SK-N-SH treated with all-trans-retinoic acid at 6 μM for 48 hours (cell line): ENCODE measurements at regions not wholly inside any gene's neighbourhood (a gene's known extent, or its start where the extent isn't known, plus 50 kb on each side); places are given as distances from the start of the nearest gene placed in this dataset.

Source experiments
- ARNTL ChIP-seq: fragments of 450-650 bp; formaldehyde crosslinking; IDR thresholded peaks from 2 replicates; pipeline ENCODE4 v1.5.0; 2020; ENCODE audit warnings: low read depth, mild to moderate bottlenecking, moderate library complexity, borderline replicate concordance
- BACH2 ChIP-seq: fragments of 250-450 bp; sonication (Bioruptor Pico); IDR thresholded peaks from 2 replicates; pipeline ENCODE4 v1.9.0; 2021; ENCODE audit warnings: mild to moderate bottlenecking, borderline replicate concordance
- CREB5 ChIP-seq: fragments of 250-450 bp; sonication (Bioruptor Pico); IDR thresholded peaks from 2 replicates; pipeline ENCODE4 v1.5.1; 2020; ENCODE audit warnings: low read depth, mild to moderate bottlenecking, moderate library complexity
- ESRRG ChIP-seq: fragments of 250-450 bp; sonication (Bioruptor Pico); IDR thresholded peaks from 2 replicates; pipeline ENCODE4 v1.6.1; 2021; ENCODE audit warnings: mild to moderate bottlenecking
- PATZ1 ChIP-seq: fragments of 250-450 bp; sonication (Bioruptor Pico); IDR thresholded peaks from 2 replicates; pipeline ENCODE4 v1.8.0; 2020; ENCODE audit warnings: mild to moderate bottlenecking, moderate library complexity, borderline replicate concordance
- SNAI2 ChIP-seq: fragments of 250-450 bp; sonication (Bioruptor Pico); IDR thresholded peaks from 2 replicates; pipeline ENCODE4 v1.5.0; 2020; ENCODE audit warnings: mild to moderate bottlenecking, moderate library complexity
- TCF4 ChIP-seq: fragments of 250-450 bp; sonication (Bioruptor Pico); IDR thresholded peaks from 2 replicates; pipeline ENCODE4 v1.8.0; 2021; ENCODE audit warnings: mild to moderate bottlenecking, moderate library complexity, borderline replicate concordance
- ZC3H10 ChIP-seq: fragments of 250-450 bp; sonication (Bioruptor Pico); IDR thresholded peaks from 2 replicates; pipeline ENCODE4 v1.5.1; 2021; ENCODE audit warnings: mild to moderate bottlenecking, moderate library complexity
- ZFP3 ChIP-seq: fragments of 250-450 bp; sonication (Bioruptor Pico); IDR thresholded peaks from 2 replicates; pipeline ENCODE4 v1.5.0; 2020; ENCODE audit warnings: mild to moderate bottlenecking, moderate library complexity
- ZFP30 ChIP-seq: fragments of 450-650 bp; formaldehyde crosslinking; IDR thresholded peaks from 2 replicates; pipeline ENCODE4 v1.5.0; 2022; ENCODE audit warnings: mild to moderate bottlenecking, moderate library complexity
- ZNF565 ChIP-seq: fragments of 450-650 bp; formaldehyde crosslinking; conservative IDR thresholded peaks from 2 replicates; pipeline ENCODE4 v1.5.0; 2020; ENCODE audit warnings: low read depth, mild to moderate bottlenecking, moderate library complexity
- ZNF8 ChIP-seq: fragments of 450-650 bp; formaldehyde crosslinking; IDR thresholded peaks from 2 replicates; pipeline ENCODE4 v1.5.0; 2020; ENCODE audit warnings: mild to moderate bottlenecking, moderate library complexity

- TF ChIP-seq PATZ1 (CRISPR knock-in tag) (no peak), ARNTL (CRISPR knock-in tag) (no peak), SNAI2 (no peak), CREB5 (CRISPR knock-in tag) (no peak), ZNF565 (CRISPR knock-in tag) (no peak), ZNF8 (CRISPR knock-in tag) (no peak), ZFP30 (CRISPR knock-in tag) (no peak), ZFP3 (CRISPR knock-in tag) (no peak), BACH2 (CRISPR knock-in tag) (no peak), TCF4 (CRISPR knock-in tag) (no peak), ZC3H10 (CRISPR knock-in tag) (no peak), ESRRG (CRISPR knock-in tag) (no peak)
Measured at GRCh38 chr19:27885359-27885758, 1327.6 kb downstream of the UQCRFS1 start.
